HepG2 (cell line): ENCODE measurements at regions not wholly inside any gene's neighbourhood (a gene's known extent, or its start where the extent isn't known, plus 50 kb on each side); places are given as distances from the start of the nearest gene placed in this dataset.

Experiments used
- ATAC-seq: fragments of 200-7000 bp; cut with Tn5 transposase; 3 replicates; pipeline ENCODE4 v1.9.1; 2020; ENCODE audit warnings: mild to moderate bottlenecking, moderate library complexity
- BruUV-seq: library from RNA; stranded (reverse); fragments of 400-500 nt; replicated peaks from 2 replicates; lab custom pipeline; 2021; lab: Mats Ljungman, UMichigan
- CTCF ChIA-PET: fragments of 300-600 bp; formaldehyde crosslinking; extraction: SDS; loops from one replicate; lab custom pipeline; 2021; ENCODE audit warnings: low total read pairs, inconsistent platforms, low intra/inter-chr PET ratio; lab: Yijun Ruan, JAX
- POLR2A ChIA-PET: fragments of 350-600 bp; sonication (Branson Sonifier 250); formaldehyde crosslinking; loops from one replicate; lab custom pipeline; 2020; ENCODE audit warnings: antibody characterized with exemption, inconsistent platforms; lab: Yijun Ruan, JAX
- DNase-seq: peaks from one replicate; pipeline ENCODE4 v3.0.0-alpha.2; 2015; ENCODE audit warnings: low spot score
- FAIRE-seq: peaks from 3 replicates; lab custom pipeline; 2011; peaks lifted over from hg19 to GRCh38; lab: Jason Lieb, UNC
- H2AFZ ChIP-seq: one replicate; pipeline ENCODE4 v1.6.1; 2011; ENCODE audit warnings: low read length, inconsistent platforms
- H3K27ac ChIP-seq: fragments of 300-600 bp; 3 replicates; pipeline ENCODE4 v1.8.0; 2011; ENCODE audit warnings: mixed run types, mild to moderate bottlenecking, mixed read lengths, low read length, inconsistent platforms; ENCODE audit not compliant: insufficient read depth; ENCODE audit errors: extremely low read length
- H3K27me3 ChIP-seq, 2 experiments: fragments of 200-600 bp in 1 of 2; 2 replicates in 1 of 2; 3 replicates in 1 of 2; pipeline versions ENCODE4 v1.6.0 to v1.8.0; 2011; ENCODE audit warnings: low read length in 2 of 2, mild to moderate bottlenecking in 2 of 2, moderate library complexity in 2 of 2, inconsistent platforms in 1 of 2; ENCODE audit not compliant: insufficient read depth in 2 of 2, control insufficient read depth in 1 of 2
- H3K36me3 ChIP-seq, 2 experiments: fragments of 200-600 bp in 1 of 2; replicated peaks in 1 of 2; 2 replicates in 1 of 2; 3 replicates in 1 of 2; pipeline versions ENCODE4 v1.5.1 to v1.8.0; 2011; ENCODE audit warnings: low read length in 2 of 2, inconsistent platforms in 1 of 2; ENCODE audit not compliant: insufficient read depth in 2 of 2, control insufficient read depth in 1 of 2
- H3K4me1 ChIP-seq: 2 replicates; pipeline ENCODE4 v1.5.1; 2012; ENCODE audit warnings: low read length, inconsistent platforms; ENCODE audit not compliant: insufficient read depth
- H3K4me2 ChIP-seq: 2 replicates; pipeline ENCODE4 v1.6.0; 2011; ENCODE audit warnings: low read depth, low read length, inconsistent platforms
- H3K4me3 ChIP-seq, 3 experiments: fragments of 200-600 bp in 1 of 3; sonication (generic), shearing (Covaris generic) in 1 of 3; replicated peaks in 1 of 3; 2 replicates each; pipeline ENCODE4 v1.5.1; 2011 to 2016; ENCODE audit warnings: low read length in 3 of 3, inconsistent platforms in 2 of 3, low read depth in 2 of 3, mild to moderate bottlenecking in 2 of 3, control low read depth in 1 of 3, mixed read lengths in 1 of 3; ENCODE audit not compliant: insufficient read depth in 1 of 3
- H3K79me2 ChIP-seq: one replicate; pipeline ENCODE4 v1.6.1; 2011; ENCODE audit warnings: low read length, inconsistent platforms; ENCODE audit not compliant: insufficient read depth
- H3K9ac ChIP-seq: 2 replicates; pipeline ENCODE4 v1.6.0; 2011; ENCODE audit warnings: mild to moderate bottlenecking, low read depth, low read length, inconsistent platforms; ENCODE audit not compliant: insufficient read depth
- H3K9me3 ChIP-seq: 2 replicates; pipeline ENCODE4 v1.5.1; 2012; ENCODE audit warnings: mild to moderate bottlenecking, low read length
- H4K20me1 ChIP-seq: 2 replicates; pipeline ENCODE4 v1.6.0; 2011; ENCODE audit warnings: inconsistent platforms, mild to moderate bottlenecking, low read length, moderate library complexity; ENCODE audit not compliant: insufficient read depth
- AGO1 ChIP-seq: fragments of 200-400 bp; formaldehyde crosslinking; IDR thresholded peaks from 2 replicates; pipeline ENCODE4 v1.6.1; 2017; ENCODE audit warnings: mild to moderate bottlenecking, low read depth, low read length, moderate library complexity; ENCODE audit not compliant: poor library complexity, severe bottlenecking
- HDAC2 ChIP-seq: sonication (generic); formaldehyde crosslinking; IDR thresholded peaks from 2 replicates; pipeline ENCODE4 v1.4.0; 2020; ENCODE audit warnings: missing genetic modification reagents
- NCOR1 ChIP-seq: fragments of 200-600 bp; sonication (generic); IDR thresholded peaks from 2 replicates; pipeline ENCODE4 v1.7.0; 2017; ENCODE audit warnings: antibody characterized with exemption, low read length, borderline replicate concordance
- PPARG ChIP-seq: conservative IDR thresholded peaks from 2 replicates; pipeline ENCODE4 v1.6.1; 2016; ENCODE audit warnings: missing biosample characterization, missing genetic modification reagents
- STAT6 ChIP-seq: sonication (generic); formaldehyde crosslinking; IDR thresholded peaks from 2 replicates; pipeline ENCODE4 v1.4.0; 2020; ENCODE audit warnings: missing genetic modification reagents, mild to moderate bottlenecking, borderline replicate concordance
- TOPORS ChIP-seq: sonication (generic); formaldehyde crosslinking; IDR thresholded peaks from 2 replicates; pipeline ENCODE4 v1.8.0; 2023; ENCODE audit warnings: mild to moderate bottlenecking, missing genetic modification reagents
- ZNF724P ChIP-seq: sonication (generic); formaldehyde crosslinking; IDR thresholded peaks from 2 replicates; pipeline ENCODE4 v1.8.0; 2022; ENCODE audit warnings: missing genetic modification reagents, borderline replicate concordance
- WGBS: methylation state at CpG from one replicate; pipeline ENCODE4 v1.1.6; 2017; ENCODE audit warnings: low lambda C conversion rate; 5-methylcytosine and 5-hydroxymethylcytosine counted together
- in situ Hi-C: cut with HindIII; loops from 2 replicates; pipeline ENCODE4 v1.10.0; 2017; ENCODE audit warnings: low pct_unique_long_range_greater_than_20kb; ENCODE audit not compliant: extremely low pct_ligation_motif_present
- intact Hi-C: fragments of 100-400 bp; cut with micrococcal nuclease; formaldehyde crosslinking; loops from one replicate; pipeline ENCODE4 v1.10.0; 2022; ENCODE audit not compliant: unreplicated experiment
- TF ChIP-seq, protein P1 (sequence below): sonication (generic); formaldehyde crosslinking; IDR thresholded peaks from 2 replicates; pipeline ENCODE4 v1.8.0; 2022; ENCODE audit warnings: missing genetic modification reagents, mild to moderate bottlenecking, moderate library complexity, borderline replicate concordance

DNA sequence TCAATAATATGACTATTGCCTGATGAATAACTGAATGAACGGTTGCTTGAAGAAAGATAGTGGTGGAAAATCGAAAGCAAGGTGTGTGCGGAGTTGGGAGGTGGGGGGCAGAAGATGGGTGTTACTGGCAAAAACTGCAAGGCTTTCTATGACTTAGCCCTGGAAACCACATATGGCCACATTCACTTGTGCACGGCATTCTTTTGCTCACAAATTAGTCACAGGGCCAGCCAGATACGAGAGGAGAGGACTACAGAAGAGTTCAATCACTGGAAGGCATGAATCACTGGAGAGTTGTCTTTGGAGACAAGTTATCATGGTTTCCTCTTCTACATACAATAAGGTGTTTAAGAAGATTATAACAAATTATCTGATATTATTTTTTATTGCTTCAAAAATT, 626.5 kb upstream of the CPEB2 start:
- no peaks in the 10 kb centered on the region for H4K20me1 ChIP-seq
- H2AFZ ChIP-seq = no peak overlapping the region
- DNase-seq = no peak
- H3K79me2 ChIP-seq = no peaks in the 10 kb centered on the region
- no peaks in the 10 kb centered on the region for H3K27me3 ChIP-seq
- no peak overlapping the region for H3K9ac ChIP-seq
- no peaks in the 10 kb centered on the region for H3K4me1 ChIP-seq
- peaks cover 86% of the 10 kb centered on the region for H3K9me3 ChIP-seq
- TF ChIP-seq, protein P1, sequence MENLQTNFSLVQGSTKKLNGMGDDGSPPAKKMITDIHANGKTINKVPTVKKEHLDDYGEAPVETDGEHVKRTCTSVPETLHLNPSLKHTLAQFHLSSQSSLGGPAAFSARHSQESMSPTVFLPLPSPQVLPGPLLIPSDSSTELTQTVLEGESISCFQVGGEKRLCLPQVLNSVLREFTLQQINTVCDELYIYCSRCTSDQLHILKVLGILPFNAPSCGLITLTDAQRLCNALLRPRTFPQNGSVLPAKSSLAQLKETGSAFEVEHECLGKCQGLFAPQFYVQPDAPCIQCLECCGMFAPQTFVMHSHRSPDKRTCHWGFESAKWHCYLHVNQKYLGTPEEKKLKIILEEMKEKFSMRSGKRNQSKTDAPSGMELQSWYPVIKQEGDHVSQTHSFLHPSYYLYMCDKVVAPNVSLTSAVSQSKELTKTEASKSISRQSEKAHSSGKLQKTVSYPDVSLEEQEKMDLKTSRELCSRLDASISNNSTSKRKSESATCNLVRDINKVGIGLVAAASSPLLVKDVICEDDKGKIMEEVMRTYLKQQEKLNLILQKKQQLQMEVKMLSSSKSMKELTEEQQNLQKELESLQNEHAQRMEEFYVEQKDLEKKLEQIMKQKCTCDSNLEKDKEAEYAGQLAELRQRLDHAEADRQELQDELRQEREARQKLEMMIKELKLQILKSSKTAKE (CRISPR knock-in tag) = no peak
- TF ChIP-seq HDAC2 (CRISPR knock-in tag) (no peak), PPARG (CRISPR knock-in tag) (no peak), ZNF724P (CRISPR knock-in tag) (no peak), AGO1 (no peak), TOPORS (CRISPR knock-in tag) (no peak), NCOR1 (no peak), STAT6 (no peak)
- TF ChIP-seq, all 625 proteins: peak for 0
- no peak for FAIRE-seq
- POLR2A ChIA-PET = no interaction called here
- H3K4me3 ChIP-seq = no peak overlapping the region
- intact Hi-C loops = no loop called here
- no peaks in the 10 kb centered on the region for H3K36me3 ChIP-seq
- in situ Hi-C loops = no loop called here
- 22% methylated on average over 5 of the region's 5 CpGs for WGBS
- ATAC-seq = no peak
- BruUV-seq = no TSS peak
- no peak overlapping the region for H3K4me2 ChIP-seq
- H3K27ac ChIP-seq = no peak overlapping the region
- CTCF ChIA-PET = no interaction called here
